NB4 (cell line): ENCODE measurements at regions not wholly inside any gene's neighbourhood (a gene's known extent, or its start where the extent isn't known, plus 50 kb on each side); places are given as distances from the start of the nearest gene placed in this dataset.

Source experiments
- POLR2A ChIP-seq: IDR thresholded peaks from 2 replicates; pipeline ENCODE4 v1.6.1; 2011; ENCODE audit warnings: mild to moderate bottlenecking; ENCODE audit not compliant: insufficient read length; ENCODE audit errors: extremely low read depth
- TF ChIP-seq, protein P1 (sequence below): IDR thresholded peaks from one replicate; pipeline ENCODE4 v1.5.1; 2012; ENCODE audit warnings: low read depth, low read length
- TF ChIP-seq, protein P2 (sequence below): IDR thresholded peaks from 2 replicates; pipeline ENCODE4 v1.6.1; 2011; ENCODE audit warnings: low read depth, low read length

DNA sequence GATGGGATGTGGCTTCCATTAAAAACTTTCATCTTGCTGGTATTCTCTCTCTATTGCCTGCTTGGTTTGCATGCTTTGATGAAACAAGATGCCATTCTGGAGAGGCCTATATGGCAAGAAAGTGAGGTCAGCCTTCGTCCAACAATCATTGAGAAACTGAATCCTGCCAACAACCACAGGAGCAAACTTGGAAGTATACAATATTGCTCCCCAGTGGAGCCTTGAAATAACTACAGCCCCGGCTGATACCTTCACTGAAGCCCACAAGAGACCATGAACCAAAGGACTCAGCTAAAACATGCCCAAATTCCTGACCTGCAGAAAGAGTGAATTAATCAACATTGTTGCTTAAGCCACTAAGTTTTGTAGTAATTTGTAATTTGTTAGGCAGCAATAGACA is 82.5 kb upstream of the FGF14 start:
- TF ChIP-seq, protein P1, sequence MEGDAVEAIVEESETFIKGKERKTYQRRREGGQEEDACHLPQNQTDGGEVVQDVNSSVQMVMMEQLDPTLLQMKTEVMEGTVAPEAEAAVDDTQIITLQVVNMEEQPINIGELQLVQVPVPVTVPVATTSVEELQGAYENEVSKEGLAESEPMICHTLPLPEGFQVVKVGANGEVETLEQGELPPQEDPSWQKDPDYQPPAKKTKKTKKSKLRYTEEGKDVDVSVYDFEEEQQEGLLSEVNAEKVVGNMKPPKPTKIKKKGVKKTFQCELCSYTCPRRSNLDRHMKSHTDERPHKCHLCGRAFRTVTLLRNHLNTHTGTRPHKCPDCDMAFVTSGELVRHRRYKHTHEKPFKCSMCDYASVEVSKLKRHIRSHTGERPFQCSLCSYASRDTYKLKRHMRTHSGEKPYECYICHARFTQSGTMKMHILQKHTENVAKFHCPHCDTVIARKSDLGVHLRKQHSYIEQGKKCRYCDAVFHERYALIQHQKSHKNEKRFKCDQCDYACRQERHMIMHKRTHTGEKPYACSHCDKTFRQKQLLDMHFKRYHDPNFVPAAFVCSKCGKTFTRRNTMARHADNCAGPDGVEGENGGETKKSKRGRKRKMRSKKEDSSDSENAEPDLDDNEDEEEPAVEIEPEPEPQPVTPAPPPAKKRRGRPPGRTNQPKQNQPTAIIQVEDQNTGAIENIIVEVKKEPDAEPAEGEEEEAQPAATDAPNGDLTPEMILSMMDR: no peak
- TF ChIP-seq, protein P2, sequence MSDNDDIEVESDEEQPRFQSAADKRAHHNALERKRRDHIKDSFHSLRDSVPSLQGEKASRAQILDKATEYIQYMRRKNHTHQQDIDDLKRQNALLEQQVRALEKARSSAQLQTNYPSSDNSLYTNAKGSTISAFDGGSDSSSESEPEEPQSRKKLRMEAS: no peak
- no peak for TF ChIP-seq POLR2A
